HepG2 (cell line): ENCODE measurements at regions not wholly inside any gene's neighbourhood (a gene's known extent, or its start where the extent isn't known, plus 50 kb on each side); places are given as distances from the start of the nearest gene placed in this dataset.

Experiments used
- ATAC-seq: fragments of 200-7000 bp; cut with Tn5 transposase; 3 replicates; pipeline ENCODE4 v1.9.1; 2020; ENCODE audit warnings: mild to moderate bottlenecking, moderate library complexity
- BruUV-seq: library from RNA; stranded (reverse); fragments of 400-500 nt; replicated peaks from 2 replicates; lab custom pipeline; 2021; lab: Mats Ljungman, UMichigan
- CTCF ChIA-PET: fragments of 300-600 bp; formaldehyde crosslinking; extraction: SDS; loops from one replicate; lab custom pipeline; 2021; ENCODE audit warnings: low total read pairs, inconsistent platforms, low intra/inter-chr PET ratio; lab: Yijun Ruan, JAX
- POLR2A ChIA-PET: fragments of 350-600 bp; sonication (Branson Sonifier 250); formaldehyde crosslinking; loops from one replicate; lab custom pipeline; 2020; ENCODE audit warnings: antibody characterized with exemption, inconsistent platforms; lab: Yijun Ruan, JAX
- DNase-seq: peaks from one replicate; pipeline ENCODE4 v3.0.0-alpha.2; 2015; ENCODE audit warnings: low spot score
- FAIRE-seq: peaks from 3 replicates; lab custom pipeline; 2011; peaks lifted over from hg19 to GRCh38; lab: Jason Lieb, UNC
- H2AFZ ChIP-seq: one replicate; pipeline ENCODE4 v1.6.1; 2011; ENCODE audit warnings: low read length, inconsistent platforms
- H3K27ac ChIP-seq: fragments of 300-600 bp; 3 replicates; pipeline ENCODE4 v1.8.0; 2011; ENCODE audit warnings: mixed run types, mild to moderate bottlenecking, mixed read lengths, low read length, inconsistent platforms; ENCODE audit not compliant: insufficient read depth; ENCODE audit errors: extremely low read length
- H3K27me3 ChIP-seq, 2 experiments: fragments of 200-600 bp in 1 of 2; 2 replicates in 1 of 2; 3 replicates in 1 of 2; pipeline versions ENCODE4 v1.6.0 to v1.8.0; 2011; ENCODE audit warnings: low read length in 2 of 2, mild to moderate bottlenecking in 2 of 2, moderate library complexity in 2 of 2, inconsistent platforms in 1 of 2; ENCODE audit not compliant: insufficient read depth in 2 of 2, control insufficient read depth in 1 of 2
- H3K36me3 ChIP-seq, 2 experiments: fragments of 200-600 bp in 1 of 2; replicated peaks in 1 of 2; 2 replicates in 1 of 2; 3 replicates in 1 of 2; pipeline versions ENCODE4 v1.5.1 to v1.8.0; 2011; ENCODE audit warnings: low read length in 2 of 2, inconsistent platforms in 1 of 2; ENCODE audit not compliant: insufficient read depth in 2 of 2, control insufficient read depth in 1 of 2
- H3K4me1 ChIP-seq: 2 replicates; pipeline ENCODE4 v1.5.1; 2012; ENCODE audit warnings: low read length, inconsistent platforms; ENCODE audit not compliant: insufficient read depth
- H3K4me2 ChIP-seq: 2 replicates; pipeline ENCODE4 v1.6.0; 2011; ENCODE audit warnings: low read depth, low read length, inconsistent platforms
- H3K4me3 ChIP-seq, 3 experiments: fragments of 200-600 bp in 1 of 3; sonication (generic), shearing (Covaris generic) in 1 of 3; replicated peaks in 1 of 3; 2 replicates each; pipeline ENCODE4 v1.5.1; 2011 to 2016; ENCODE audit warnings: low read length in 3 of 3, inconsistent platforms in 2 of 3, low read depth in 2 of 3, mild to moderate bottlenecking in 2 of 3, control low read depth in 1 of 3, mixed read lengths in 1 of 3; ENCODE audit not compliant: insufficient read depth in 1 of 3
- H3K79me2 ChIP-seq: one replicate; pipeline ENCODE4 v1.6.1; 2011; ENCODE audit warnings: low read length, inconsistent platforms; ENCODE audit not compliant: insufficient read depth
- H3K9ac ChIP-seq: 2 replicates; pipeline ENCODE4 v1.6.0; 2011; ENCODE audit warnings: mild to moderate bottlenecking, low read depth, low read length, inconsistent platforms; ENCODE audit not compliant: insufficient read depth
- H3K9me3 ChIP-seq: 2 replicates; pipeline ENCODE4 v1.5.1; 2012; ENCODE audit warnings: mild to moderate bottlenecking, low read length
- H4K20me1 ChIP-seq: 2 replicates; pipeline ENCODE4 v1.6.0; 2011; ENCODE audit warnings: inconsistent platforms, mild to moderate bottlenecking, low read length, moderate library complexity; ENCODE audit not compliant: insufficient read depth
- ARID3A ChIP-seq: IDR thresholded peaks from 2 replicates; pipeline ENCODE4 v1.6.1; 2012; ENCODE audit warnings: low read depth, low read length, improper control_type of control experiment
- DBP ChIP-seq: sonication (generic); formaldehyde crosslinking; IDR thresholded peaks from 2 replicates; pipeline ENCODE4 v1.4.0; 2020; ENCODE audit warnings: missing genetic modification reagents; ENCODE audit errors: not compliant biosample characterization
- HES4 ChIP-seq: sonication (generic); formaldehyde crosslinking; IDR thresholded peaks from 2 replicates; pipeline ENCODE4 v1.9.0; 2021; ENCODE audit warnings: mild to moderate bottlenecking, missing genetic modification reagents, borderline replicate concordance
- KDM5B ChIP-seq: sonication (generic); formaldehyde crosslinking; IDR thresholded peaks from 2 replicates; pipeline ENCODE4 v1.4.0; 2020; ENCODE audit warnings: missing genetic modification reagents, mild to moderate bottlenecking, borderline replicate concordance
- KDM6A ChIP-seq: IDR thresholded peaks from 2 replicates; pipeline ENCODE4 v1.6.1; 2016; ENCODE audit warnings: low read depth
- MEIS1 ChIP-seq: sonication (generic); formaldehyde crosslinking; IDR thresholded peaks from 2 replicates; pipeline ENCODE4 v1.9.0; 2021; ENCODE audit warnings: mild to moderate bottlenecking, missing genetic modification reagents, moderate library complexity, borderline replicate concordance
- POLR2A ChIP-seq, 2 experiments: IDR thresholded peaks; 2 replicates each; pipeline ENCODE4 v1.6.1; 2011; ENCODE audit warnings: low read depth in 2 of 2, low read length in 2 of 2, mild to moderate bottlenecking in 1 of 2, moderate library complexity in 1 of 2; ENCODE audit not compliant: insufficient read depth in 1 of 2
- RCOR2 ChIP-seq: IDR thresholded peaks from 2 replicates; pipeline ENCODE4 v1.6.1; 2016; ENCODE audit warnings: missing biosample characterization, missing genetic modification reagents
- RXRA ChIP-seq: sonication (generic); formaldehyde crosslinking; IDR thresholded peaks from 2 replicates; pipeline ENCODE4 v1.5.1; 2020; ENCODE audit warnings: missing genetic modification reagents
- SP5 ChIP-seq: IDR thresholded peaks from 2 replicates; pipeline ENCODE4 v1.6.1; 2016; ENCODE audit warnings: low read depth, borderline replicate concordance
- TRIM24 ChIP-seq: sonication (generic); formaldehyde crosslinking; IDR thresholded peaks from 2 replicates; pipeline ENCODE4 v1.8.0; 2022; ENCODE audit warnings: mild to moderate bottlenecking, missing genetic modification reagents
- YY1 ChIP-seq: IDR thresholded peaks from 2 replicates; pipeline ENCODE4 v1.6.1; 2011; ENCODE audit warnings: low read length, low read depth, moderate library complexity, mild to moderate bottlenecking; ENCODE audit not compliant: insufficient read depth, insufficient replicate concordance
- ZNF225 ChIP-seq: sonication (generic); formaldehyde crosslinking; IDR thresholded peaks from 2 replicates; pipeline ENCODE4 v1.4.0; 2020; ENCODE audit warnings: mild to moderate bottlenecking, missing genetic modification reagents
- ZNF331 ChIP-seq: sonication (generic); formaldehyde crosslinking; IDR thresholded peaks from 2 replicates; pipeline ENCODE4 v1.4.0; 2020; ENCODE audit warnings: missing genetic modification reagents
- ZNF510 ChIP-seq: sonication (generic); formaldehyde crosslinking; IDR thresholded peaks from 2 replicates; pipeline ENCODE4 v1.4.0; 2020; ENCODE audit warnings: low read depth, mild to moderate bottlenecking, missing genetic modification reagents
- ZNF674 ChIP-seq: sonication (generic); formaldehyde crosslinking; IDR thresholded peaks from 2 replicates; pipeline ENCODE4 v1.5.0; 2020; ENCODE audit warnings: low read depth, mild to moderate bottlenecking, missing genetic modification reagents
- ZNF704 ChIP-seq: sonication (generic); formaldehyde crosslinking; IDR thresholded peaks from 2 replicates; pipeline ENCODE4 v1.8.1; 2023; ENCODE audit warnings: mild to moderate bottlenecking, inconsistent platforms, moderate library complexity, missing genetic modification reagents, borderline replicate concordance
- WGBS: methylation state at CpG from one replicate; pipeline ENCODE4 v1.1.6; 2017; ENCODE audit warnings: low lambda C conversion rate; 5-methylcytosine and 5-hydroxymethylcytosine counted together
- in situ Hi-C: cut with HindIII; loops from 2 replicates; pipeline ENCODE4 v1.10.0; 2017; ENCODE audit warnings: low pct_unique_long_range_greater_than_20kb; ENCODE audit not compliant: extremely low pct_ligation_motif_present
- intact Hi-C: fragments of 100-400 bp; cut with micrococcal nuclease; formaldehyde crosslinking; loops from one replicate; pipeline ENCODE4 v1.10.0; 2022; ENCODE audit not compliant: unreplicated experiment

- TF ChIP-seq DBP (no peak), KDM5B (CRISPR knock-in tag) (no peak)
- TF ChIP-seq, all 625 proteins: peak for 0
Measured at GRCh38 chr13:85406269-85406975, 392.8 kb downstream of the SLITRK6 start (continued).

- no peak overlapping the region for H2AFZ ChIP-seq
- no peaks in the 10 kb centered on the region for H3K79me2 ChIP-seq
- TF ChIP-seq RCOR2 (CRISPR knock-in tag) (no peak), MEIS1 (CRISPR knock-in tag) (no peak), KDM6A (CRISPR knock-in tag) (no peak), YY1 (no peak), ZNF674 (CRISPR knock-in tag) (no peak), ZNF225 (CRISPR knock-in tag) (no peak), POLR2A (IDR thresholded peaks at IDR 0.05; ENCODE audit: insufficient read depth in 1 of 2, low read depth in 2 of 2, low read length in 2 of 2) (no peak), RXRA (CRISPR knock-in tag) (no peak), ZNF331 (no peak), SP5 (CRISPR knock-in tag) (no peak), ZNF510 (CRISPR knock-in tag) (no peak), TRIM24 (CRISPR knock-in tag) (no peak), ARID3A (no peak), HES4 (CRISPR knock-in tag) (no peak), ZNF704 (no peak)
- 36% methylated on average over 9 of the region's 13 CpGs for WGBS
- FAIRE-seq (no peak), ATAC-seq (no peak), DNase-seq (no peak)
- intact Hi-C loops, result no loop called here
- no peaks in the 10 kb centered on the region for H4K20me1 ChIP-seq
- CTCF ChIA-PET, result no interaction called here
- no peak overlapping the region for H3K9ac ChIP-seq
- H3K36me3 ChIP-seq, result no peaks in the 10 kb centered on the region
- no TSS peak for BruUV-seq
- H3K4me3 ChIP-seq, result no peak overlapping the region
- H3K9me3 ChIP-seq, result no peaks in the 10 kb centered on the region; the same call in 1 of the 2 replicates
- H3K4me1 ChIP-seq, result no peaks in the 10 kb centered on the region
- no peaks in the 10 kb centered on the region for H3K27me3 ChIP-seq
- H3K4me2 ChIP-seq, result no peak overlapping the region
- POLR2A ChIA-PET, result no interaction called here
- in situ Hi-C loops, result no loop called here
- no peak overlapping the region for H3K27ac ChIP-seq
Measured at GRCh38 chr13:85405316-85405897, 393.8 kb downstream of the SLITRK6 start.
